Fibroblast of pulmonary artery (primary cell): ENCODE measurements at regions not wholly inside any gene's neighbourhood (a gene's known extent, or its start where the extent isn't known, plus 50 kb on each side); places are given as distances from the start of the nearest gene placed in this dataset.
"Not testable (repeated sequence)": the region's sequence is repeated elsewhere in the genome, so short reads cannot be mapped to it uniquely, and the experiment has no call there.

ENCODE experiments used
- DNase-seq: peaks from one replicate; pipeline ENCODE4 v3.0.0-alpha.2; 2010; ENCODE audit warnings: low read depth
- H3K4me3 ChIP-seq: replicated peaks from 2 replicates; pipeline ENCODE4 v1.5.1; 2011; ENCODE audit warnings: low read depth, mild to moderate bottlenecking, control low read depth, low read length, moderate library complexity
- TF ChIP-seq, protein P1 (sequence below): IDR thresholded peaks from 2 replicates; pipeline ENCODE4 v1.5.1; 2011; ENCODE audit warnings: mild to moderate bottlenecking, control low read depth, low read length, inconsistent platforms; ENCODE audit errors: missing control alignments

DNA sequence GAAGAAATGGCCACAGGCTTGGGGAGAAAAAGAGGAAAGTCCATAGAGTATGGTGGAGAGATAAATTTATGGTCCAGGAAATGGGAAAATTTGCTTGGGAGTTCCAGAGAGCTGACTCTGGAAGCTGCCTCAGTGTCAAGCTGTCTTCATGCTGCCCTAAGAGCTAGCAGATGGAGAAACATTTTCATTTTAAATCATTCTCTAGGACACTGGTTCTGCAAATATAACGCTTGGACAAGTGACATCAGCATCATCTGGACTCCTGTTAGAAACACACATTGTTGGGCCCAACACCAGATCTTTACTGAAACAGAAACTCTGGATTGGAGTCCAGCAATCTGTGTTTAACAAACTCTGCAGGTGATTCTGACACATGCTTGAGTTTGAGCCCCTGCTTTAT is 592.0 kb upstream of the KLF12 start:
- TF ChIP-seq, protein P1, sequence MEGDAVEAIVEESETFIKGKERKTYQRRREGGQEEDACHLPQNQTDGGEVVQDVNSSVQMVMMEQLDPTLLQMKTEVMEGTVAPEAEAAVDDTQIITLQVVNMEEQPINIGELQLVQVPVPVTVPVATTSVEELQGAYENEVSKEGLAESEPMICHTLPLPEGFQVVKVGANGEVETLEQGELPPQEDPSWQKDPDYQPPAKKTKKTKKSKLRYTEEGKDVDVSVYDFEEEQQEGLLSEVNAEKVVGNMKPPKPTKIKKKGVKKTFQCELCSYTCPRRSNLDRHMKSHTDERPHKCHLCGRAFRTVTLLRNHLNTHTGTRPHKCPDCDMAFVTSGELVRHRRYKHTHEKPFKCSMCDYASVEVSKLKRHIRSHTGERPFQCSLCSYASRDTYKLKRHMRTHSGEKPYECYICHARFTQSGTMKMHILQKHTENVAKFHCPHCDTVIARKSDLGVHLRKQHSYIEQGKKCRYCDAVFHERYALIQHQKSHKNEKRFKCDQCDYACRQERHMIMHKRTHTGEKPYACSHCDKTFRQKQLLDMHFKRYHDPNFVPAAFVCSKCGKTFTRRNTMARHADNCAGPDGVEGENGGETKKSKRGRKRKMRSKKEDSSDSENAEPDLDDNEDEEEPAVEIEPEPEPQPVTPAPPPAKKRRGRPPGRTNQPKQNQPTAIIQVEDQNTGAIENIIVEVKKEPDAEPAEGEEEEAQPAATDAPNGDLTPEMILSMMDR = no peak
- H3K4me3 ChIP-seq = no peak overlapping the region
- no peak for DNase-seq

DNA sequence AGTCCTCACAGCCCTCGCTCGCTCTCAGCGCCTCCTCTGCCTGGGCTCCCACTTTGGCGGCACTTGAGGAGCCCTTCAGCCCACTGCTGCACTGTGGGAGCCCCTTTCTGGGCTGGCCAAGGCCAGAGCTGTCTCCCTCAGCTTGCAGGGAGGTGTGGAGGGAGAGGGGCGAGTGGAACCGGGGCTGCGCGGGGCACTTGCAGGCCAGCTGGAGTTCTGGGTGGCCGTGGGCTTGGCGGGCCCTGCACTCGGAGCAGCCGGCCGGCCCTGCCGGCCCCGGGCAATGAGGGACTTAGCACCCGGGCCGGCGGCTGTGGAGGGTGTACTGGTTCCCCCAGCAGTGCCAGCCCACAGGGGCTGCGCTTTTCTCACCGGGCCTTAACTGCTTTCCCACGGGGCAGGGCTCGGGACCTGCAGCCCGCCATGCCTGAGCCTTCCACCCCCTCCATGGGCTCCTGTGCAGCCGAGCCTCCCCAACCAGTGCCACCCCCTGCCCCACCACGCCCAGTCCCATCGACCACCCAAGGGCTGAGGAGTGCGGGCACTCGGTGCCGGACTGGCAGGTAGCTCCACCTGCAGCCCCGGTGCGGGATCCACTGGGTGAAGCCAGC is 584.1 kb upstream of the KLF12 start:
- DNase-seq, H3K4me3 ChIP-seq: not testable (repeated sequence)

DNA sequence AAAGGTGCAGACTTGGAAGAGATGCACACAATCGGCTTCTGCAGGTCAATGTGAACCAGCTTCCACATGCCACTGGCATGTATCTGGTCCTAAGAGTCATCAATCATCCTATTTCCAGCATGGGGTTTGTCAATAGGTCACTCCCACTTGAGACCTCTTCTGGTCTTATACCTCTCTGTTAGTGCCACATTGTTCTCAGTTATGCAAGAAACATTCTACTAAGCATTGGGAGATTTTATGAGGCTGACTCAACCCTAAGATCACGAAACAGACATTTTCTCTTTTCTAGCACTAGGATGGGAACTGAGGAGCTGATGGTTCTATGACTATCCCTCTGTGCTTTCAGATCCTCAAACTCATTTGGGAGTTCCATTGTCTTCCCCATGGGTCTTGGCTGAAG is 581.5 kb upstream of the KLF12 start:
- H3K4me3 ChIP-seq = no peak overlapping the region
- DNase-seq = no peak
- TF ChIP-seq, protein P1 = no peak

DNA sequence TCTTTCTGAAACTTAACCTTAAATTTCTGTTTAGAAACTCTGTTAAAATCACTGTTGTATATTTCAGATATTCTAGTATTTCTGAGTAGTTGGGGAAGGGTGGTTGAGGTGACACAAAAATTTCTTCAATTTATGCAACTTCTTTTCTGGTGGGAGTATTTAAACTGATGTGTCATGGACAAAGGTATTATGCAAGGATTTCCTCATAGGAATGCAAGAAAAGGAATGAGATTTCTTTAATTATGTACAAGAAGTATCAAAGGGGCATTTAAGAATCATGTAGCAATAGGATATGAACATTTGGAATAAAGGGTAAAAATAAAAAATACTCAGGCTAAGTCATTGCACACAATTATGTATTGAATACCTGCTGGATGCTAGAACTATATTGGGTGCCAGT is 575.8 kb upstream of the KLF12 start:
- TF ChIP-seq, protein P1 = no peak
- DNase-seq = peak; percentile 80

DNA sequence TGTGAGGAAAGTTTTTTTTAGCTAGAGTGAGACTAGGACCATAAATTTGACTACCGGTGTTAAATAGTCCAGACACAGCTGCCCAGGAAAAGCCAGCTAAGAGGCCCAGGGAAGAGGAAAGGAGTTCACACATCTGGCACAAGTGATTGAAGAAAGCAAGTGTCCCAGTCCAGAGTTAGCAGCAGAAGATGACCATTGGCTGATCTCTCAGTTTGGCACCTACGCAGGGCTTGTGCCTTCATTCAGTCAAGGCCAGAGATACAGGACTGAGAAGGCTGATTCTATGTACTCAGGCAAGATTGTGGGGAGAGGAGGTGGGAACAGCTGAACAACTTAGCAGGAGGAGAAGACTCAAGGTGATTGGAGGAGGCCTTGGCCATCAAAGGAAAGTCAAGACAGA is 575.0 kb upstream of the KLF12 start:
- TF ChIP-seq, protein P1 = no peak
- H3K4me3 ChIP-seq = no peak overlapping the region
- DNase-seq = no peak

More for the DNA sequence above, 575.8 kb upstream of the KLF12 start:
- no peak overlapping the region for H3K4me3 ChIP-seq

DNA sequence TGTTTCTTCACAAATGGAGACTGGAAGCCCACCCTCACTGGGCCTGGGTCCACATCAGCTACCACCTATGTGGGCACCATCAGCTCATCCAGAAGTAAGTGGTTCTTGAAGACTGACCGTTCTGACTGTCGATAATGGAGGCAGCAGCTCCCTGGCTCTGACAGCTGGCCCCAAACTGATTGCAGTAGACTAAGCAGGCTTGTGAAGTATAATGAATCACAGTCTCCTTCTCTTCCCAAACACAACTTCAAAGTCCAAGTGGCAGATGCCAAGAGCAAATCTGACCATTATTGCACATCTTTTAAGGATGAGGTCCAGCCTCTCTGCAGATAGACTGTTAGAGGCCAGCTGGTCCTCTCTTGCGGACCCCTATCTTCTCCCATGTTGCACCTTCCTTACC is 574.4 kb upstream of the KLF12 start:
- TF ChIP-seq, protein P1 = no peak
- no peak for DNase-seq
- no peak overlapping the region for H3K4me3 ChIP-seq

DNA sequence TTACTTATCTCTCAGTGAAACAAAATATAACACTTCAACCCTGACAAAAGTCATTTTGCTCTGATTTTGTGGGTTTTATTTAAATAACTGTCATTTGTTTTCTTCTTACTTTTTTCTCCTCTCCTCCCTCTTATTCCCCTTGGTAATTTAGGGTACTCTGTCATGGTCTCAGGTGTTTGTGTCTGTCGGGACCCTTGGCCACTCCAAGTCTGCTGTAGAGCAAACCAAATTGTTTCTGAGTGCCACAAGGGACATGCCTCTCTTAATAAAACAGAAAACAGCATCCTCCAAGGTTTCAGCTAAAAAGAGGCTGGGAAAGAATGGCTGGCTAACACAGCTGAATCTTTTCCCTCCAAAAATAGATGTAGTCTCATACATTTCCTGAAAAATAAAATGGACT is 573.1 kb upstream of the KLF12 start:
- H3K4me3 ChIP-seq = no peak overlapping the region
- TF ChIP-seq, protein P1 = no peak
- no peak for DNase-seq

DNA sequence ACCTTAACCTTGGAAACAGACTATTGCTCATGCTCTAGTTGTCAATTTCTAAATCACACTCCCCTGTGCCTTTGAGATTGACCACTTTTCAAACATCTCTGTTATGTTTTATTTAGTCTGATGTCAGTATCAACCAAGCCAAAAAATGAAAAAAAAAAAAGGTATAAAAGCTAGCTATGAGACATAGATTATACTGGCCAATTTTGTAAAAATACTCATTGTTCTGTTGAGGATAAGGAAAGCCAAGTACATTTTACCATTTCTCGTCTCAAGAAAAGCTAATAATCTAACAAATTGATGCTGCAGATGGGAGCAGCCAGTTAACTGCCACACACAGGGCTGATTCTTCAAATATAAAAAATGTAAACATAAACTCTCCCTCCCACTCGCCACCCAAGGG is 572.6 kb upstream of the KLF12 start:
- TF ChIP-seq, protein P1 = no peak
- no peak overlapping the region for H3K4me3 ChIP-seq
- DNase-seq = no peak
